ENCODE measurements at regions not wholly inside any gene's neighbourhood (a gene's known extent, or its start where the extent isn't known, plus 50 kb on each side); places are given as distances from the start of the nearest gene placed in this dataset.

GRCh38 chr14:44640416-44640815 lies 133.3 kb upstream of the FSCB start:
- Histone ChIP-seq H3K4me1 (no peaks in the 10 kb centered on the region), H3K36me3 (no peaks in the 10 kb centered on the region), H3K27me3 (no peaks in the 10 kb centered on the region), H3K27ac (no peak overlapping the region), H3K4me3 (no peak overlapping the region), H3K9me3 (no peaks in the 10 kb centered on the region)
- intact Hi-C loops (cut with DNase I): no loop called here
- TF ChIP-seq CTCF (IDR thresholded peaks at IDR 0.05): no peak
- DNase-seq: no peak
- no peak for ATAC-seq
- WGBS, 2 donors: 88 to 96% methylated on average over 2 of the region's 2 CpGs

GRCh38 chr14:44639781-44640385 lies 132.8 kb upstream of the FSCB start:
- no peak overlapping the region for H3K27ac ChIP-seq
- TF ChIP-seq CTCF (IDR thresholded peaks at IDR 0.05): no peak
- H3K4me3 ChIP-seq: no peak overlapping the region
- intact Hi-C loops (cut with DNase I): no loop called here
- no peaks in the 10 kb centered on the region for H3K36me3 ChIP-seq
- H3K9me3 ChIP-seq: no peaks in the 10 kb centered on the region
- no peaks in the 10 kb centered on the region for H3K4me1 ChIP-seq
- ATAC-seq (no peak), DNase-seq (no peak)
- 37 to 50% methylated on average over 5 of the region's 5 CpGs for WGBS, 2 donors
- H3K27me3 ChIP-seq: no peaks in the 10 kb centered on the region

- TF ChIP-seq CTCF (IDR thresholded peaks at IDR 0.05): no peak
- H3K4me3 ChIP-seq: no peak overlapping the region
- 72 to 86% methylated on average over 4 of the region's 4 CpGs for WGBS, 2 donors
- DNase-seq (no peak), ATAC-seq (no peak)
- no peaks in the 10 kb centered on the region for H3K27me3 ChIP-seq
- no peaks in the 10 kb centered on the region for H3K4me1 ChIP-seq
- no peaks in the 10 kb centered on the region for H3K36me3 ChIP-seq
- H3K27ac ChIP-seq: no peak overlapping the region
- intact Hi-C loops (cut with DNase I): no loop called here
- H3K9me3 ChIP-seq: peaks cover 0 to 7% (median 0%) of the 10 kb centered on the region in 11 donors
These were observed 127.6 kb upstream of the FSCB start for GRCh38 chr14:44634692-44635091.

GRCh38 chr14:44626423-44626822 lies 119.3 kb upstream of the FSCB start:
- TF ChIP-seq CTCF (IDR thresholded peaks at IDR 0.05): no peak
- H3K9me3 ChIP-seq: no peaks in the 10 kb centered on the region
- no peak for ATAC-seq
- no peaks in the 10 kb centered on the region for H3K36me3 ChIP-seq
- H3K27me3 ChIP-seq: no peaks in the 10 kb centered on the region
- no peak for DNase-seq
- 83 to 89% methylated on average over 2 of the region's 2 CpGs for WGBS, 2 donors
- H3K4me3 ChIP-seq: no peak overlapping the region
- H3K27ac ChIP-seq: no peak overlapping the region
- intact Hi-C loops (cut with DNase I): no loop called here
- H3K4me1 ChIP-seq: no peaks in the 10 kb centered on the region

Measured in heart right ventricle (tissue), 16 donors.